ENCODE measurements at regions not wholly inside any gene's neighbourhood (a gene's known extent, or its start where the extent isn't known, plus 50 kb on each side); places are given as distances from the start of the nearest gene placed in this dataset.

GRCh38 chr7:25619963-25620799 lies 391.9 kb upstream of the NPVF start:
- DNase-seq (ENCODE audit: low read depth in 2 of 2, low spot score in 1 of 2) = no peak

DNA sequence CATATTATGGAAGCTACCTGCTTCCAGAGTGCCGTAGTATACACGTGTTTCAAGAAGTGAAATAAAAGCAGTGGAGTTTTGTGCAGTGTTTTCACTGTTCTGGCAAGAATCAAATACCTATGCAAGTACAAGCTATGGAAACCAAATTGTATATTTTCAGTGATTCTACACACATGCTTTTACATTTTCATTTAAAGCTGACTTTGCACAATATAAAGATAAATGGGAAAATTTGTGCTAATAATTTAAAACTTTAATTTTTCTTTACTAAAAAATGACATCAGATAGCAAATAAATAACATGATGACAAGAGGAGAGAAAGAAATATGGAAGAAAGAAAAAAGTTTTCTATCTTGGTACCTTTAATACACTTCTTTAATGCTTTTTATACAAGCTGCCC lies 393.7 kb upstream of the NPVF start:
- DNase-seq (ENCODE audit: low read depth in 2 of 2, low spot score in 1 of 2) = no peak

GRCh38 chr7:25622695-25623094 lies 394.4 kb upstream of the NPVF start:
- DNase-seq (ENCODE audit: low read depth in 2 of 2, low spot score in 1 of 2) = no peak

DNA sequence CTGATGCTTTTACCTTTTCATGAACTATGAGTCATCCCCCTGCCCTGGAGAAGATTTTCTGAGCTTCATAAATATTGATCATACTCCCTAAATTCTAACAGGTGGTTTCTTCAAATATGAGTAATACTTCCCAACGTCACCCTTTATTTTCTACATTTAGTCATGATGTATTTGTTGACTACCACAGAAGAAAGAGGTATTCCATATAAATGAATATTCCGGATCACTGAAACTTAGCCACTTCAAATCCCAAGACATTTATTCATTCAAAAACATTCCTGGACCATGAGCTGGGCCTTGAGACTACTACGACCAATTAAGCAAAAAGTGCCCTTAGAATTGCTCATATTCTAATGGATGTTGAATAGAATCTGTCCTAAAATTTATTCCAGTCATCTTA lies 395.8 kb upstream of the NPVF start:
- no peak for DNase-seq (ENCODE audit: low read depth in 2 of 2, low spot score in 1 of 2)

- DNase-seq (ENCODE audit: low read depth in 2 of 2, low spot score in 1 of 2) = no peak
These were observed 396.5 kb upstream of the NPVF start for GRCh38 chr7:25624833-25625232.

DNA sequence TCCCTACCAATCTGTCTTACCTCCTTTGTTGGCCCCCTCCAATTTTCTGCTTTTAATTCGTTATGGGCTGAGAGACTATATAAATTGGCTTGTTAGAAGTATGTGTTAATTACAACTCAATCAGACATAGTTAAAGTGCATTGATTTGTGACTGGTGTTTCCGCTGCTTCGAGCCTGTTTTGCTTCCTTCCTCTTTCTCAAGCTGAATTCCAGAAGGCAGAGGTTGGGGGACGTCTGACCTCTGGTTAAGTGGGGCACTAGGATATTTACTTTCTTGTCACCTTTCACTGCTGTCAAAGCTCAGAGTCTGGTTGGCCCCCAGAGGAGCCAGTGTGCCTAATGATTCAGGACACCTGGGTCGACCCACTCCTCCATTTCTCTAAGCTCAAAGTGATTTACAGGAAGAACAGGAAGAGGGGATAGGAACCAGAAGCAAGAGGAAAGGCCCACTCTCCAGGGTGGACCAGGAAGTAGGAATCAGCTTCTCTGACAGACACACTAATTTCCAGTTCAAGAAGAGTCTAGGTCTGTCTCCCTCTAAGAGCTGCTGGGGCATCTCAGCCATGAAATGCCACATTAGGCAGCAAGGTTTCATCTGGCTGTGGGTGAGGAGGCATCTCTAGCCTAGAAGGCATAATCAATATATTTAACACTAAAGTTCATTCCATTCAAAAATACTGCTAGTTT lies 397.2 kb upstream of the NPVF start:
- no peak for DNase-seq (ENCODE audit: low read depth in 2 of 2, low spot score in 1 of 2)

GRCh38 chr7:25626451-25627131 lies 398.3 kb upstream of the NPVF start:
- DNase-seq (ENCODE audit: low read depth in 2 of 2, low spot score in 1 of 2) = no peak

- no peak for DNase-seq (ENCODE audit: low read depth in 2 of 2, low spot score in 1 of 2)
These were observed 400.2 kb upstream of the NPVF start for GRCh38 chr7:25628446-25628845.

GRCh38 chr7:25632616-25633015 lies 404.3 kb upstream of the NPVF start:
- DNase-seq (ENCODE audit: low read depth in 2 of 2, low spot score in 1 of 2) = no peak

GRCh38 chr7:25633426-25634036 lies 405.2 kb upstream of the NPVF start:
- DNase-seq (ENCODE audit: low read depth in 2 of 2, low spot score in 1 of 2) = no peak

DNA sequence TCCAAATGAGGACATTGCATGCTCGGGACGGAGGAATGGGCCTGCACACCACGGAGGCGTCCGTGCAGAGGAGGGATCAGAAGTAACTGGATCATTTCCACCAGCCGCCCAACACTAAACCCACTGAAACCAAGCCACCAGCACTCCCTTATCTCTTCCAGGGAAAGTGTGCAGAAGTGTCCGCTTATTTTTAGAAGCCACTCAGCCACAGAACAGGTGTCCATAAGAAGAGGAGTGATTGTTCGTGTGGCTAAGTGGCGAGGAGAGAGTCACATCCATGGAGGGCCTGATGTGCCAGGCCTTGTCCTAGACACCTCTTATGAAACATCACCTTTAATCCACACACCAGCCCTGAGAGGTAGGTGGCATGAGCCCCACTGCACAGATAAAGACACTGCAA lies 407.9 kb upstream of the NPVF start:
- DNase-seq (ENCODE audit: low read depth in 2 of 2, low spot score in 1 of 2) = no peak

- DNase-seq (ENCODE audit: low read depth in 2 of 2, low spot score in 1 of 2) = no peak
These were observed 408.6 kb upstream of the NPVF start for GRCh38 chr7:25636871-25637283.

DNA sequence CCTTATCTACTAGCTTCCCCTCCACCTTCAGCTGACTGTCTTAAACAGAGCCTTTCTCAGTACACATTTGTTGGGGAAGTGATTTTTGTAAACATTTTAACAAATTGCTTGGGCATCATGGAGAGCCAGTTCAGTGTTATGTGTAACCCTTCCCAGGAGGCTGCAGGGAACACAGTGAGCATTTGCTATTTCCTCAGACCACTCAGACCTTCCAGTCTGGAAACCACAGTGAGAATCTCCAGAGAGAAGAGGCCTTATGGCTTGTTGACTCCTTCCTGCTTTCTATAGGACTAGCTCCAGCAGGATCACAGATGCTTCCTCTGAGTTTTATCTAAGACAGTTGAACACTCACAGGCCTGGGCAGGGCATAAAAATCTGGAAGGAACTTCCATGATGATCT lies 409.8 kb upstream of the NPVF start:
- no peak for DNase-seq (ENCODE audit: low read depth in 2 of 2, low spot score in 1 of 2)

GRCh38 chr7:25638590-25639244 lies 410.4 kb upstream of the NPVF start:
- DNase-seq (ENCODE audit: low read depth in 2 of 2, low spot score in 1 of 2) = no peak

GRCh38 chr7:25642849-25643248 lies 414.6 kb upstream of the NPVF start:
- DNase-seq (ENCODE audit: low read depth in 2 of 2, low spot score in 1 of 2) = no peak

DNA sequence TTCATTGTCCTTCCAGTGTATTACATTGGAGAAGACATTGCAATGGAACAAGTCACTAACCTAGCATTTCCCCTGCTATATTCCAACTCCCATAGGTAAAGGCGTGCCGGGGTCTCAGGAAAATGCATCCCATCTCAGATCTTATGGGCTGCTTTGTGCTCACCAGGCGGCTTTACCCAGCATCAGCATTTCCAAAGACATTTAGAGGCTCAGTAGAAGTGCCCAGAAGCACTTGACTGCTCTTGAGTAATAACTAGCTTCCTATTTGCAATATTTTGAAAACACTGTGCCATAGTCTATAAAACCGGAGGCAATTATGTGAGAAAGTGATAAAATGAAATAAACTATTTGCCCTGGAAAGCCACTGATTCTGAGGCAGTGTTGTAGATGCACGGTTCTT lies 415.0 kb upstream of the NPVF start:
- no peak for DNase-seq (ENCODE audit: low read depth in 2 of 2, low spot score in 1 of 2)

DNA sequence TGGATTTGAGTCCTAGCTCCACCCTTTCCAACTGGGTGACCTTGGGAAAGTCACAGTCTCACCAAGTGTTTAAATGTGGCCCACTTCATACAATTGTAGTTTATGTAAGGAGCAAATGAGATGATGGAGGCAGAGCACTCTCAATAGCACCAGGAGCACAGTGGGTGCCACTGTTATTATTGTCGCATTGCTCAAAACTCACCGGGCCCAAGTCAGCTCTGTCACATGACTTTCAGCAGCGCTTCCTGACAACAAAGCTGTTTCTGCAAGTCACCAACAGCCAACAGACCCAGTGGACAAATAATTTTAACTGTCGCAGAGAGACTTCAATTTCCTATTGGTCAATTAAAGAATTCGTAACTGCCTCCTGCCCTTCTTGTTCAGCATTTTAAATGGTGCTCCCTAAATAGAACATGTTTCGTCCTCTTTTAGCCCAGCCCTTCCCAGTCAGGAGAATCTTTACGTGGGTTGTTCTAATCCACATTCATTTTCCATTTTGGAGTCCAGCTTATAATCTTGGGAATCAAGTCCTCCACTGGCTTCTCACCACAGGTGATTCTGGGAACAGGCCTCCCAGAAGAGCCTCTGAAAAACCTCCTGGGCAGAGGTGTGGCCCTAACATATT lies 415.6 kb upstream of the NPVF start:
- DNase-seq (ENCODE audit: low read depth in 2 of 2, low spot score in 1 of 2) = no peak

DNA sequence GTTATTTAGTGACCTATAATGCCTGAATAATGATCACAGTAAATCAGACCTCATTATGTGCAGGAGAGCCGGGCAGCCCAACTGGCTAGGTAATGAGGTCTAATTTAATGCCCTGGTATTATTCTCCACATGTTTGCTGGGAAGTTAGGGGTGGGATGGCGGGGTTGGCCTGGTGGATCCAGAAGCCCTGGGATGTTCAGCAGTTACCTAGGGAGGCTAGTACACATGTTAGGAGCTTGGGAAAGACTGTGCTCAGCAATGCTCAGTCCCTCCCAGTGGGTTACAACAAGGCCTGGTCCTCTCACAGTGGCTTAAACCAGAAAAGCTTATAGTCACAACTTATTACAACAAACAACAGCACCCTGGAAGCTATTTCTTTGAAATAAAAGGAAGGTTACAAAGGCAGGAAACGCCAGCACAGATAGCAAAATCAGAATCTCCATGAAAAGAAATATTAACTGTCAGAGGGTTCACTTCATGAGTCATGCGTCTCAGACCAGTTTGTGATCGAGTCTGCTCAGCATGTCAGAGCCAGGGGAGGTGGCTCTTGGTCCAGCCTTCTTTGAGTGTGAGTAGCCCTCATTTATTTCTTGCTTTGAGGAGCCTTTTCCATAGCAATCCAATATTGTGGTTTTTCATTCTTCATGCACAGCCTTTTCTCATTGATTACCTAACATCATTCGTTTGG lies 418.6 kb upstream of the NPVF start:
- DNase-seq (ENCODE audit: low read depth in 2 of 2, low spot score in 1 of 2) = no peak

GRCh38 chr7:25647872-25648271 lies 419.6 kb upstream of the NPVF start:
- no peak for DNase-seq (ENCODE audit: low read depth in 2 of 2, low spot score in 1 of 2)

DNA sequence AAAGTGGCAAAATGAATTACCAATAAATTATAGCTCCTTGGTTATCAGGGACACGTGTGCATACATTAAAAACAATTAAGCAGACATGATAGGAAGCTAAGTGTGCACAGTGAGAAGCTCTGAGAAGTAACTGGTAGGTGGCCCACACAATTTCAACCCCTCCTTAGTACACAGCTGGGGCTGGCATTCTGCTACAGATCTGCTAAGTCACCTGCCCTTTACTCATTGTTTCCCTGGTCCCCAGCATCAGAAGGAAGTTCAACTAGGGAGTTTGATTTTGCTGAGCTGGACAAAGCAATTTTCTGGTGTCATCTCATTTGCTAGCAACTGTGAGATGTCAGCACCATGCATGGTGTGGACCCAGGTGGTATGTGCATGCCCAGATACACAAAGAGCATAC lies 424.1 kb upstream of the NPVF start:
- DNase-seq (ENCODE audit: low read depth in 2 of 2, low spot score in 1 of 2) = no peak
